GM19438 (cell line): ENCODE measurements at regions not wholly inside any gene's neighbourhood (a gene's known extent, or its start where the extent isn't known, plus 50 kb on each side); places are given as distances from the start of the nearest gene placed in this dataset.

ENCODE experiments used
- ATAC-seq: cut with Tn5 transposase; IDR thresholded peaks from one replicate; pipeline ENCODE4 v1.9.1; 2021; ENCODE audit warnings: low read depth; ENCODE audit not compliant: unreplicated experiment

- ATAC-seq = no peak
Observed at GRCh38 chr2:74063486-74063885, 78.8 kb downstream of the TET3 start.

GRCh38 chr2:74065456-74065855 lies 80.7 kb downstream of the TET3 start:
- ATAC-seq = no peak

GRCh38 chr2:74066491-74067203 lies 81.1 kb downstream of the BOLA3 start:
- no peak for ATAC-seq

GRCh38 chr2:74067221-74067747 lies 80.4 kb downstream of the BOLA3 start:
- ATAC-seq = no peak

GRCh38 chr2:74070991-74071390 lies 76.7 kb downstream of the BOLA3 start:
- ATAC-seq = no peak

- no peak for ATAC-seq
Observed at GRCh38 chr2:74071426-74071825, 76.3 kb downstream of the BOLA3 start.

- ATAC-seq = no peak
Observed at GRCh38 chr2:74072565-74072964, 75.1 kb downstream of the BOLA3 start.

GRCh38 chr2:74074487-74074886 lies 73.2 kb downstream of the BOLA3 start:
- no peak for ATAC-seq

GRCh38 chr2:74076074-74076470 lies 71.6 kb downstream of the BOLA3 start:
- no peak for ATAC-seq

- no peak for ATAC-seq
Observed at GRCh38 chr2:74077636-74078035, 70.1 kb downstream of the BOLA3 start.

GRCh38 chr2:74078466-74078865 lies 69.2 kb downstream of the BOLA3 start:
- ATAC-seq = no peak

GRCh38 chr2:74079522-74080341 lies 68.0 kb downstream of the BOLA3 start:
- peak; percentile 79 for ATAC-seq

GRCh38 chr2:74080346-74080745 lies 67.4 kb downstream of the BOLA3 start:
- peak; percentile 22 for ATAC-seq

GRCh38 chr2:74081030-74081762 lies 66.5 kb downstream of the BOLA3 start:
- ATAC-seq = no peak

- no peak for ATAC-seq
Observed at GRCh38 chr2:74081763-74082110, 66.0 kb downstream of the BOLA3 start.

GRCh38 chr2:74083750-74084149 lies 64.0 kb downstream of the BOLA3 start:
- no peak for ATAC-seq
